ENCODE measurements at regions not wholly inside any gene's neighbourhood (a gene's known extent, or its start where the extent isn't known, plus 50 kb on each side); places are given as distances from the start of the nearest gene placed in this dataset.
"Not testable (repeated sequence)": the region's sequence is repeated elsewhere in the genome, so short reads cannot be mapped to it uniquely, and the experiment has no call there.

GRCh38 chrX:1883772-1884171 lies 268.9 kb downstream of the ASMT start:
- intact Hi-C loops (cut with DNase I) = no loop called here
- Histone ChIP-seq H3K27me3 (no peaks in the 10 kb centered on the region), H3K4me3 (no peak overlapping the region), H3K36me3 (no peaks in the 10 kb centered on the region), H3K4me1 (no peaks in the 10 kb centered on the region), H3K27ac (no peak overlapping the region), H3K9me3 (peaks cover 0 to 19% (median 0%) of the 10 kb centered on the region in 3 donors)
- no peak for TF ChIP-seq CTCF (IDR thresholded peaks at IDR 0.05)
- TF ChIP-seq POLR2A (IDR thresholded peaks at IDR 0.05) = no peak
- no peak for DNase-seq
- 23 to 39% methylated on average over 7 to 8 of the region's 8 CpGs for WGBS, 2 donors

- Histone ChIP-seq H3K27me3 (no peaks in the 10 kb centered on the region), H3K9me3 (peaks cover 0 to 13% (median 0%) of the 10 kb centered on the region in 3 donors), H3K4me1 (no peaks in the 10 kb centered on the region), H3K4me3 (no peak overlapping the region), H3K27ac (no peak overlapping the region), H3K36me3 (no peaks in the 10 kb centered on the region)
- TF ChIP-seq CTCF (IDR thresholded peaks at IDR 0.05) = no peak
- TF ChIP-seq POLR2A (IDR thresholded peaks at IDR 0.05) = no peak
- intact Hi-C loops (cut with DNase I) = no loop called here
- 88 to 89% methylated on average over 1 of the region's 1 CpG for WGBS, 2 donors
- DNase-seq = no peak
Measured at GRCh38 chrX:1884446-1884845, 269.6 kb downstream of the ASMT start.

DNA sequence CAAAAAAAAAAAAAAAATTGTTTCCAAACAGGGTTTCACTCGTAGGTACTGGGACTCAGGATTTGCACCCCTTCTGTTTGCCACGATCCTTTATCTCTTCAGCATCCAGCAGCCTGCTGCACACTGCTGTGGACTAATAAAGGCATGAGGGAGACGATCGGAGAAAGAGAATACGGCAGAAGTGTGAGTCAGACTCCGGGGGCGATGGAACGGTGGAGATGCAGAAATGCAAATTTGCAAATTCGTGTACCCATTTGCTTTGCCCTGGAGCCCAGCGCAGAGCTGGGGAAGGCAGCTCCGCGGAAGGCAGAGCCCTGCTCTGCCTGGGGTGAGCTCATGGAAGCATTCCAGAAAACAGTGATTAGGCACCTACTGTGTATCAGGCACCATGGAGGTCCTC lies 270.3 kb downstream of the ASMT start:
- no peaks in the 10 kb centered on the region for H3K4me1 ChIP-seq
- WGBS, 2 donors = 77 to 81% methylated on average over 12 of the region's 12 CpGs
- intact Hi-C loops (cut with DNase I) = no loop called here
- DNase-seq = no peak
- TF ChIP-seq CTCF (IDR thresholded peaks at IDR 0.05) = no peak
- TF ChIP-seq POLR2A (IDR thresholded peaks at IDR 0.05) = no peak
- no peak overlapping the region for H3K4me3 ChIP-seq
- peaks cover 0 to 9% (median 0%) of the 10 kb centered on the region in 3 donors for H3K9me3 ChIP-seq
- H3K36me3 ChIP-seq = no peaks in the 10 kb centered on the region
- no peak overlapping the region for H3K27ac ChIP-seq
- no peaks in the 10 kb centered on the region for H3K27me3 ChIP-seq

- H3K36me3 ChIP-seq; DNase-seq; H3K4me3 ChIP-seq; H3K27me3 ChIP-seq; intact Hi-C loops (cut with DNase I); H3K9me3 ChIP-seq; H3K4me1 ChIP-seq; H3K27ac ChIP-seq: not testable (repeated sequence)
- 62 to 79% methylated on average over 8 of the region's 9 CpGs for WGBS, 2 donors
Measured at GRCh38 chrX:1888305-1888704, 273.4 kb downstream of the ASMT start.

DNA sequence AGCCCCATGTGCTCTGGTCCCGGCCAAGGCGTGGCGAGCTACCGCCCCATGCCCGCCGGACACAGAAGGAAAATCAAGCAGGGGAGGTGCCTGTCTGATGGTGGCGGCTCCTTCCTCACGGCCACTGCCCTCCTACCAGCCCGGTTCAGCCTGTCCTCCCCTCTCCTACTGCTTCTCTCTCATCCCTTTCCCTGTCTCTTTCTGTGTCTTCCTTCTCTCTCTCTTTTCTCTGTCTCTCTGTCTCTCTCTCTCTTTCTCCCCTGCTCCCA lies 279.1 kb downstream of the ASMT start:
- Histone ChIP-seq H3K27ac (no peak overlapping the region), H3K36me3 (no peaks in the 10 kb centered on the region), H3K4me3 (no peak overlapping the region), H3K4me1 (no peaks in the 10 kb centered on the region), H3K27me3 (no peaks in the 10 kb centered on the region), H3K9me3 (no peaks in the 10 kb centered on the region)
- TF ChIP-seq POLR2A (IDR thresholded peaks at IDR 0.05) = no peak
- TF ChIP-seq CTCF (IDR thresholded peaks at IDR 0.05) = no peak
- intact Hi-C loops (cut with DNase I) = no loop called here
- no peak for DNase-seq
- WGBS, 2 donors = 79 to 86% methylated on average over 9 of the region's 9 CpGs

DNA sequence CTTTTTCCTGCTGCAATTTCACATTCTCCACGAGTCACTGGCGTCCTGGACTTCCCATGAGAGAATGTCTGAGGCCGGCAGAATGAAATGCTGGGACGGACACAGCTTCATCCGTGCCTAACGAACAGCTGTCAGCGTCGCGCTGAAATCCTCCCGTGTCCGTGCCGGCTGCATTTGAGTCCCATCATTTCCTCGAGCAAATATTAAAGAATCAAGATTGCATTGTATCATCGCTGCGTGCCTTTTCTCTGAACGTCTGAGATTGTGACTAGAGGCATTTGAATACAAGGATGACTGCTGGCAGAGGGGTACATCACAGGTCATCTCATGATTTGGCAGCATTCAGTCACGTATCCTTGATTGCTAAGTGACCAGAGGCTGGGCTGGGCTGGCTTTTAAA lies 279.9 kb downstream of the ASMT start:
- Histone ChIP-seq H3K4me3 (no peak overlapping the region), H3K9me3 (no peaks in the 10 kb centered on the region), H3K27me3 (no peaks in the 10 kb centered on the region), H3K27ac (no peak overlapping the region), H3K36me3 (no peaks in the 10 kb centered on the region), H3K4me1 (no peaks in the 10 kb centered on the region)
- 65% methylated on average over 16 to 17 of the region's 17 CpGs for WGBS, 2 donors
- TF ChIP-seq CTCF (IDR thresholded peaks at IDR 0.05) (no peak), POLR2A (IDR thresholded peaks at IDR 0.05) (no peak)
- intact Hi-C loops (cut with DNase I) = no loop called here
- no peak for DNase-seq

All from esophagus squamous epithelium (tissue), 5 donors.